NCI-H2081 treated with DMSO at 0.1 percent for 48 hours (cell line): ENCODE measurements at regions not wholly inside any gene's neighbourhood (a gene's known extent, or its start where the extent isn't known, plus 50 kb on each side); places are given as distances from the start of the nearest gene placed in this dataset.

ENCODE experiments used
- DNase-seq: peaks from one replicate; lab custom pipeline; 2025; lab: John Stamatoyannopoulos, UW

GRCh38 chr14:65934070-65934435 lies 521.5 kb downstream of the FUT8 start:
- DNase-seq = no peak

GRCh38 chr14:65936342-65936975 lies 523.9 kb downstream of the FUT8 start:
- DNase-seq = no peak

GRCh38 chr14:65937079-65937959 lies 524.8 kb downstream of the FUT8 start:
- no peak for DNase-seq

- no peak for DNase-seq
These were observed 525.4 kb downstream of the FUT8 start for GRCh38 chr14:65937960-65938316.

GRCh38 chr14:65938738-65939137 lies 526.2 kb downstream of the FUT8 start:
- DNase-seq = no peak

GRCh38 chr14:65939184-65939583 lies 526.7 kb downstream of the FUT8 start:
- no peak for DNase-seq

- no peak for DNase-seq
These were observed 527.7 kb downstream of the FUT8 start for GRCh38 chr14:65940056-65940735.

- no peak for DNase-seq
These were observed 528.6 kb downstream of the FUT8 start for GRCh38 chr14:65941091-65941490.

- DNase-seq = no peak
These were observed 530.6 kb downstream of the FUT8 start for GRCh38 chr14:65943150-65943549.

- DNase-seq = no peak
These were observed 531.4 kb downstream of the FUT8 start for GRCh38 chr14:65943916-65944410.

- no peak for DNase-seq
These were observed 532.8 kb downstream of the FUT8 start for GRCh38 chr14:65945327-65945726.

- DNase-seq = no peak
These were observed 534.0 kb downstream of the FUT8 start for GRCh38 chr14:65946494-65946893.

GRCh38 chr14:65948302-65948701 lies 535.8 kb downstream of the FUT8 start:
- no peak for DNase-seq

- no peak for DNase-seq
These were observed 536.3 kb upstream of the CCDC196 start for GRCh38 chr14:65949711-65950516.

GRCh38 chr14:65954942-65955341 lies 531.2 kb upstream of the CCDC196 start:
- no peak for DNase-seq

GRCh38 chr14:65957631-65958205 lies 528.5 kb upstream of the CCDC196 start:
- DNase-seq = no peak

GRCh38 chr14:65958664-65959562 lies 527.3 kb upstream of the CCDC196 start:
- DNase-seq = no peak

- DNase-seq = no peak
These were observed 526.6 kb upstream of the CCDC196 start for GRCh38 chr14:65959563-65960024.

GRCh38 chr14:65961004-65961403 lies 525.2 kb upstream of the CCDC196 start:
- DNase-seq = peak; percentile 6

GRCh38 chr14:65962952-65963351 lies 523.2 kb upstream of the CCDC196 start:
- no peak for DNase-seq
